Endodermal cell (in vitro differentiated cells): ENCODE measurements at regions not wholly inside any gene's neighbourhood (a gene's known extent, or its start where the extent isn't known, plus 50 kb on each side); places are given as distances from the start of the nearest gene placed in this dataset.

Experiments
- DNase-seq: peaks from one replicate; pipeline ENCODE4 v3.0.0-alpha.2; 2017
- H3K27ac ChIP-seq: 2 replicates; pipeline ENCODE4 v1.5.1; 2013; ENCODE audit warnings: mild to moderate bottlenecking, low read depth, low read length, moderate library complexity
- H3K27me3 ChIP-seq: 2 replicates; pipeline ENCODE4 v1.6.1; 2013; ENCODE audit warnings: mild to moderate bottlenecking, low read length, moderate library complexity; ENCODE audit not compliant: insufficient read depth, control insufficient read depth, poor library complexity, severe bottlenecking
- H3K36me3 ChIP-seq: 2 replicates; pipeline ENCODE4 v1.7.0; 2013; ENCODE audit warnings: mild to moderate bottlenecking, low read length, moderate library complexity; ENCODE audit not compliant: control insufficient read depth, insufficient read depth
- H3K4me1 ChIP-seq: one replicate; pipeline ENCODE4 v1.7.0; 2013; ENCODE audit warnings: low read length; ENCODE audit not compliant: control insufficient read depth, insufficient read depth
- H3K4me3 ChIP-seq: 2 replicates; pipeline ENCODE4 v1.5.1; 2013; ENCODE audit warnings: mild to moderate bottlenecking, low read length, moderate library complexity
- H3K9ac ChIP-seq: 2 replicates; pipeline ENCODE4 v1.6.1; 2013; ENCODE audit warnings: mild to moderate bottlenecking, low read length, moderate library complexity; ENCODE audit not compliant: poor library complexity, severe bottlenecking; ENCODE audit errors: extremely low read depth
- H3K9me3 ChIP-seq: 2 replicates; pipeline ENCODE4 v1.6.1; 2013; ENCODE audit warnings: mild to moderate bottlenecking, low read length, moderate library complexity; ENCODE audit not compliant: control insufficient read depth
- H3K27ac Mint-ChIP-seq: 2 replicates; pipeline ENCODE4 v1.8.0; 2020; ENCODE audit warnings: mixed read lengths
- H3K27me3 Mint-ChIP-seq: 2 replicates; pipeline ENCODE4 v1.8.0; 2021; ENCODE audit warnings: mild to moderate bottlenecking, mixed read lengths; ENCODE audit not compliant: insufficient read depth
- H3K36me3 Mint-ChIP-seq: 2 replicates; pipeline ENCODE4 v1.8.0; 2020; ENCODE audit warnings: low read depth, mixed read lengths
- H3K4me1 Mint-ChIP-seq: 2 replicates; pipeline ENCODE4 v1.8.0; 2020; ENCODE audit warnings: mixed read lengths
- H3K4me3 Mint-ChIP-seq: 2 replicates; pipeline ENCODE4 v1.8.0; 2020; ENCODE audit warnings: mild to moderate bottlenecking, moderate library complexity, mixed read lengths
- H3K9me3 Mint-ChIP-seq: 2 replicates; pipeline ENCODE4 v1.8.0; 2020; ENCODE audit warnings: mild to moderate bottlenecking, mixed read lengths
- WGBS, 2 experiments: methylation state at CpG; one replicate each; pipeline versions ENCODE4 v1.1.5 to v1.1.7; 2013; ENCODE audit warnings: missing lambda C conversion rate in 2 of 2, mixed read lengths in 1 of 2; ENCODE audit not compliant: insufficient coverage in 1 of 2, insufficient read length in 1 of 2; 5-methylcytosine and 5-hydroxymethylcytosine counted together
- TF ChIP-seq, protein P1 (sequence below): fragments of 200-600 bp; sonication (generic); conservative IDR thresholded peaks from 2 replicates; pipeline ENCODE4 v1.5.0; 2021; ENCODE audit warnings: antibody characterized with exemption, mild to moderate bottlenecking

DNA sequence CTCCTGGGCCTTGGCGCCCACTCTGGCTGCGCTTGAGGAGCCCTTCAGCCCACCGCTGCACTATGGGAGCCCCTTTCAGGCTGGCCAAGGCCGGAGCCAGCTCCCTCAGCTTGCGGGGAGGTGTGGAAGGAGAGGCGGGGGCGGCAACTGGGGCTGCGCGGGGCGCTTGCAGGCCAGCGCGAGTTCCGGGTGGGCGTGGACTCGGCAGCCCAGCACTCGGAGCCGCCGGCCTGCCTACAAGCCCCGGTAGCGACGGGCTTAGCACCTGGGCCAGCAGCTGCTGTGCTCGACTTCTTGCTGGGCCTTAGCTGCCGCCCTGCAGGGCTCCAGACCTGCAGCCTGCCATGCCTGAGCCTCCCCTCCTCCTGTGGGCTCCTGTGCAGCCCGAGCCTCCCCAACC, 141.5 kb upstream of the SLC39A10 start:
- 94 to 97% methylated on average over 10 to 24 of the region's 24 CpGs for WGBS, 2 experiments
- no peak for DNase-seq
- H3K27me3 ChIP-seq: peaks cover 78% of the 10 kb centered on the region

DNA sequence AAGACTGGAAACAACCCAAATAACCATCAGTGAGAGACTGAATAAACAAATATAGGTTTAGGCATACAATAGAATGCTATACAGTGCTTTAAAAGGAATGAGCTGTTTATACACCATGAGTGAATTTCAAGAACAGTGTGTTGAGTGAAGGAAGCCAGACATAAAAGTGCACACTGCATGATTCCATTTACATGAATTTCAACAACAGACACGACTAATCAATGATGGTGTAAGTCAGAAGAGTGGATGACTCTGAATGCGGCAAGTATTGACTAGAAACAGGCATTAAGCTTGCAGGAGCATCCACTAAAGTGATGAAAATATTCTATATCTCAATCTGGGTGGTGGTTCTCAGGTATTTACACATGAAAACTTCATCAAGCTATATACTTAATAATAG, 142.7 kb upstream of the SLC39A10 start:
- 100% methylated on average over 1 to 2 of the region's 2 CpGs for WGBS, 2 experiments
- Histone ChIP-seq H3K36me3 (no peaks in the 10 kb centered on the region), H3K9ac (no peak overlapping the region), H3K4me3 (no peak overlapping the region), H3K27ac (no peak overlapping the region), H3K4me1 (peaks cover 5% of the 10 kb centered on the region), H3K27me3 (peaks cover 86% of the 10 kb centered on the region), H3K9me3 (no peaks in the 10 kb centered on the region)
- H3K4me3 Mint-ChIP-seq: no peak overlapping the region
- peaks cover 17% of the 10 kb centered on the region for H3K4me1 Mint-ChIP-seq
- TF ChIP-seq, protein P1, sequence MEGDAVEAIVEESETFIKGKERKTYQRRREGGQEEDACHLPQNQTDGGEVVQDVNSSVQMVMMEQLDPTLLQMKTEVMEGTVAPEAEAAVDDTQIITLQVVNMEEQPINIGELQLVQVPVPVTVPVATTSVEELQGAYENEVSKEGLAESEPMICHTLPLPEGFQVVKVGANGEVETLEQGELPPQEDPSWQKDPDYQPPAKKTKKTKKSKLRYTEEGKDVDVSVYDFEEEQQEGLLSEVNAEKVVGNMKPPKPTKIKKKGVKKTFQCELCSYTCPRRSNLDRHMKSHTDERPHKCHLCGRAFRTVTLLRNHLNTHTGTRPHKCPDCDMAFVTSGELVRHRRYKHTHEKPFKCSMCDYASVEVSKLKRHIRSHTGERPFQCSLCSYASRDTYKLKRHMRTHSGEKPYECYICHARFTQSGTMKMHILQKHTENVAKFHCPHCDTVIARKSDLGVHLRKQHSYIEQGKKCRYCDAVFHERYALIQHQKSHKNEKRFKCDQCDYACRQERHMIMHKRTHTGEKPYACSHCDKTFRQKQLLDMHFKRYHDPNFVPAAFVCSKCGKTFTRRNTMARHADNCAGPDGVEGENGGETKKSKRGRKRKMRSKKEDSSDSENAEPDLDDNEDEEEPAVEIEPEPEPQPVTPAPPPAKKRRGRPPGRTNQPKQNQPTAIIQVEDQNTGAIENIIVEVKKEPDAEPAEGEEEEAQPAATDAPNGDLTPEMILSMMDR: no peak
- peaks cover 72% of the 10 kb centered on the region for H3K27me3 Mint-ChIP-seq
- H3K27ac Mint-ChIP-seq: no peak overlapping the region
- peaks cover 5% of the 10 kb centered on the region for H3K9me3 Mint-ChIP-seq
- H3K36me3 Mint-ChIP-seq: no peaks in the 10 kb centered on the region
- DNase-seq: no peak

More for the DNA sequence above, 141.5 kb upstream of the SLC39A10 start:
- Mint-ChIP-seq H3K4me1 (peaks cover 17% of the 10 kb centered on the region), H3K9me3 (peaks cover 5% of the 10 kb centered on the region), H3K27me3 (peaks cover 65% of the 10 kb centered on the region), H3K27ac (no peak overlapping the region), H3K36me3 (no peaks in the 10 kb centered on the region), H3K4me3 (no peak overlapping the region)
- Histone ChIP-seq H3K4me1 (peaks cover 5% of the 10 kb centered on the region), H3K4me3 (no peak overlapping the region), H3K36me3 (no peaks in the 10 kb centered on the region), H3K9me3 (peaks cover 6% of the 10 kb centered on the region), H3K9ac (no peak overlapping the region), H3K27ac (no peak overlapping the region)
- TF ChIP-seq, protein P1: no peak

DNA sequence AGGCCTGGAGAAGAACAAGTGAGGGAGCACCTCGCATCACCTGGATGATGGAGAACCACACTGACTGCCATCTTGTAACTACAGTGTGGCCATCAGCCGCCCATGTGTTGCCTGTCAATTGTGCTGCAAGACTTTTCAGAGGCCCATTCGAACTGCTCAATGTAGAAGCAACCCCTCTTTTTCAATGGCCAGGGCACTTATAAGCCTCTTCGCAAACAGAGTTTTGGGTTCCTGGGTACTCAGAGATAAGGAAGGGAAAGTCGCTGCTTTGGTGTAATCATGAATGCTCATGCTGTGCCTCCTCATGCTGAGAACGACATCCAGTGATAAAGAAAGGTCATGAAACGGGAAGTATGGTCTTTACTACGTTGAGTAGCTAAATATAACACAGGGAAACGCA, 143.9 kb upstream of the SLC39A10 start:
- no peak overlapping the region for H3K4me3 ChIP-seq
- H3K4me1 ChIP-seq: no peaks in the 10 kb centered on the region
- TF ChIP-seq, protein P1: no peak
- no peak overlapping the region for H3K27ac ChIP-seq
- H3K9me3 ChIP-seq: no peaks in the 10 kb centered on the region
- peaks cover 12% of the 10 kb centered on the region for H3K4me1 Mint-ChIP-seq
- whole genome bisulfite sequencing, 2 experiments: 61 to 76% methylated on average over 8 to 9 of the region's 9 CpGs
- H3K9me3 Mint-ChIP-seq: peaks cover 5% of the 10 kb centered on the region
- peaks cover 74% of the 10 kb centered on the region for H3K27me3 Mint-ChIP-seq
- no peaks in the 10 kb centered on the region for H3K36me3 Mint-ChIP-seq
- peaks cover 89% of the 10 kb centered on the region for H3K27me3 ChIP-seq
- peak; percentile 56 for DNase-seq
- H3K9ac ChIP-seq: no peak overlapping the region
- no peak overlapping the region for H3K4me3 Mint-ChIP-seq
- H3K27ac Mint-ChIP-seq: no peak overlapping the region
- H3K36me3 ChIP-seq: no peaks in the 10 kb centered on the region
